Upper lobe of left lung (tissue), 4 donors: ENCODE measurements at regions not wholly inside any gene's neighbourhood (a gene's known extent, or its start where the extent isn't known, plus 50 kb on each side); places are given as distances from the start of the nearest gene placed in this dataset.

ENCODE experiments used
- EP300 ChIP-seq, 4 donors: sonication (generic); formaldehyde crosslinking; IDR thresholded peaks; one replicate each; pipeline ENCODE4 v1.5.1; 2017; ENCODE audit warnings: antibody characterized with exemption in 4 of 4, control low read depth in 2 of 4
- POLR2A ChIP-seq, 4 donors: fragments of 450-650 bp; IDR thresholded peaks; one replicate each; pipeline ENCODE4 v1.5.1; 2016 to 2017; ENCODE audit warnings: antibody characterized with exemption in 4 of 4, mild to moderate bottlenecking in 2 of 4
- POLR2AphosphoS5 ChIP-seq, 2 donors: sonication (generic); formaldehyde crosslinking; IDR thresholded peaks; one replicate each; pipeline ENCODE4 v1.5.1; 2017; ENCODE audit warnings: antibody characterized with exemption in 2 of 2
- TF ChIP-seq, protein P1 (sequence below), 6 experiments: fragments of 450-650 bp in 4 of 6; fragments of 200-600 bp in 2 of 6; sonication (generic) in 2 of 6; IDR thresholded peaks; one replicate each; pipeline ENCODE4 v1.5.1; 2016 to 2019; ENCODE audit warnings: antibody characterized with exemption in 6 of 6

DNA sequence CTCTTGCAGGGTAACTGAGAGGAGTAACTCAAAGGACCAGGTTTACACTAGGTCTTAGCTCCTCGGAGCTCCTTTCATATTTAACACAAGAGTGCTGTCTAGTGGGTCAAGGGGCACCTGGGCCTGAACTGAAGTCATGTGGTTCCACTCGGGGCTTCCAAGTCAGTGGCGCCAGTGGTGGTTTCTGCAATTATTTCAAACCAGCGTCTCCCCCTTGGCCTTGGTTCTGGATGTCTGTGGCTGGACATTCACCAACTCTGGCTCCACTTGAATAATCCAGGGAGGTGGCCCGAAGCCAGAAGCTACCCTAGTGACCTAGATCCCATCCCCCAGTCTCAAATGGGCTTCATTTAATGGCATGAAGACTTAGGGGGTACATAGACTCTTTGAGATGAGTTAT lies 144.3 kb upstream of the ADAMTS9 start:
- TF ChIP-seq, protein P1, sequence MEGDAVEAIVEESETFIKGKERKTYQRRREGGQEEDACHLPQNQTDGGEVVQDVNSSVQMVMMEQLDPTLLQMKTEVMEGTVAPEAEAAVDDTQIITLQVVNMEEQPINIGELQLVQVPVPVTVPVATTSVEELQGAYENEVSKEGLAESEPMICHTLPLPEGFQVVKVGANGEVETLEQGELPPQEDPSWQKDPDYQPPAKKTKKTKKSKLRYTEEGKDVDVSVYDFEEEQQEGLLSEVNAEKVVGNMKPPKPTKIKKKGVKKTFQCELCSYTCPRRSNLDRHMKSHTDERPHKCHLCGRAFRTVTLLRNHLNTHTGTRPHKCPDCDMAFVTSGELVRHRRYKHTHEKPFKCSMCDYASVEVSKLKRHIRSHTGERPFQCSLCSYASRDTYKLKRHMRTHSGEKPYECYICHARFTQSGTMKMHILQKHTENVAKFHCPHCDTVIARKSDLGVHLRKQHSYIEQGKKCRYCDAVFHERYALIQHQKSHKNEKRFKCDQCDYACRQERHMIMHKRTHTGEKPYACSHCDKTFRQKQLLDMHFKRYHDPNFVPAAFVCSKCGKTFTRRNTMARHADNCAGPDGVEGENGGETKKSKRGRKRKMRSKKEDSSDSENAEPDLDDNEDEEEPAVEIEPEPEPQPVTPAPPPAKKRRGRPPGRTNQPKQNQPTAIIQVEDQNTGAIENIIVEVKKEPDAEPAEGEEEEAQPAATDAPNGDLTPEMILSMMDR (IDR thresholded peaks at IDR 0.05): no peak
- TF ChIP-seq POLR2A (IDR thresholded peaks at IDR 0.05) (no peak), EP300 (IDR thresholded peaks at IDR 0.05) (no peak), POLR2AphosphoS5 (IDR thresholded peaks at IDR 0.05) (no peak)
